NB4 (cell line): ENCODE measurements at regions not wholly inside any gene's neighbourhood (a gene's known extent, or its start where the extent isn't known, plus 50 kb on each side); places are given as distances from the start of the nearest gene placed in this dataset.

Source experiments
- DNase-seq: peaks from one replicate; pipeline ENCODE4 v3.0.0; 2010; ENCODE audit warnings: low read depth
- H3K4me3 ChIP-seq: one replicate; pipeline ENCODE4 v1.5.1; 2011; ENCODE audit warnings: mild to moderate bottlenecking, low read depth, low read length, moderate library complexity
- MAX ChIP-seq: IDR thresholded peaks from 2 replicates; pipeline ENCODE4 v1.6.1; 2011; ENCODE audit warnings: low read depth, low read length
- MYC ChIP-seq: IDR thresholded peaks from 2 replicates; pipeline ENCODE4 v1.6.1; 2011; ENCODE audit warnings: low read depth, low read length
- POLR2A ChIP-seq: IDR thresholded peaks from 2 replicates; pipeline ENCODE4 v1.6.1; 2011; ENCODE audit warnings: mild to moderate bottlenecking; ENCODE audit not compliant: insufficient read length; ENCODE audit errors: extremely low read depth
- TF ChIP-seq, protein P1 (sequence below): IDR thresholded peaks from one replicate; pipeline ENCODE4 v1.5.1; 2012; ENCODE audit warnings: low read depth, low read length

DNA sequence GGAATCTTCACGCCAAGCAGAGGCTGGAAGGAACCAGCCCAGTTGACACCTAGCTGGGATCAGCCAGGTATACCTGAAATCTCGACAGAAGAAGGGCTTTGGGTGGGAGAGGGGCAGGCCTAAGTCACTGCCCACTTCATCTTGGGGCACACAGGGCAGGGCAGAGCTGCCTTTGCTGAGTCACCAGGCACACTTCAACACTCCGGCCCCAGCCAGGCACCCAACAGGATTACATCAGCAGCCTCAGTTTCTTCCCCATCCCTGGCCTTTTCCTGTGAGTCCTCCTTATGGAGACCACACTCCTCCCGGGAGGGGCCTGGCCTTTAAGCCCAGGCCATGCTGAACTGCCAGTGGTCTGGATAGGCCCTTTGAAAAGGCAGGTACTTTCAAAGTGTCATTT, 201.7 kb upstream of the HS6ST1 start:
- TF ChIP-seq POLR2A = no peak
- no peak for TF ChIP-seq MYC
- TF ChIP-seq, protein P1, sequence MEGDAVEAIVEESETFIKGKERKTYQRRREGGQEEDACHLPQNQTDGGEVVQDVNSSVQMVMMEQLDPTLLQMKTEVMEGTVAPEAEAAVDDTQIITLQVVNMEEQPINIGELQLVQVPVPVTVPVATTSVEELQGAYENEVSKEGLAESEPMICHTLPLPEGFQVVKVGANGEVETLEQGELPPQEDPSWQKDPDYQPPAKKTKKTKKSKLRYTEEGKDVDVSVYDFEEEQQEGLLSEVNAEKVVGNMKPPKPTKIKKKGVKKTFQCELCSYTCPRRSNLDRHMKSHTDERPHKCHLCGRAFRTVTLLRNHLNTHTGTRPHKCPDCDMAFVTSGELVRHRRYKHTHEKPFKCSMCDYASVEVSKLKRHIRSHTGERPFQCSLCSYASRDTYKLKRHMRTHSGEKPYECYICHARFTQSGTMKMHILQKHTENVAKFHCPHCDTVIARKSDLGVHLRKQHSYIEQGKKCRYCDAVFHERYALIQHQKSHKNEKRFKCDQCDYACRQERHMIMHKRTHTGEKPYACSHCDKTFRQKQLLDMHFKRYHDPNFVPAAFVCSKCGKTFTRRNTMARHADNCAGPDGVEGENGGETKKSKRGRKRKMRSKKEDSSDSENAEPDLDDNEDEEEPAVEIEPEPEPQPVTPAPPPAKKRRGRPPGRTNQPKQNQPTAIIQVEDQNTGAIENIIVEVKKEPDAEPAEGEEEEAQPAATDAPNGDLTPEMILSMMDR = no peak
- no peak for TF ChIP-seq MAX
- H3K4me3 ChIP-seq = no peak overlapping the region
- DNase-seq = no peak

DNA sequence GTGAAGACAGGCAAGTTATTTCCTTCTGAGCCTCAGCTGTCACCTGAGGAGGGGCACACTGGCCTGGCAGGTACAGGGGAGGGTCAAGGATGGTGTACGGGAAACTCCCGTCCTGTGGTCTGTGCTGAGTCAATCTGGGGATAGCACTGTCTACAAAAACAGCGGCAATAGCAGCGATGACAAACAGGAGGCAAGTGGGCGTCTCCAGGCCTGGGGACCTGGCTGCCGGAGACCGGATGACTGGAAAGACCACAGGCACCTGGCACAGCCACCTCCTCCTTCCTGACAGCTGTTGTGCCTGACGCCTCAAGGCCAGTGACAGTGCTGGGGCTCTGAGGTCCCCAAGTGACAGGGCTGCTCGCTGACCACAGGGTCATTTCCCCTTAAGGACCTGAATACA, 202.1 kb upstream of the HS6ST1 start:
- no peak overlapping the region for H3K4me3 ChIP-seq
- DNase-seq = peak; percentile 75
- peak; percentile 7; the same call in 1 of the 2 replicates for TF ChIP-seq MAX
- no peak for TF ChIP-seq MYC
- TF ChIP-seq, protein P1 = no peak

DNA sequence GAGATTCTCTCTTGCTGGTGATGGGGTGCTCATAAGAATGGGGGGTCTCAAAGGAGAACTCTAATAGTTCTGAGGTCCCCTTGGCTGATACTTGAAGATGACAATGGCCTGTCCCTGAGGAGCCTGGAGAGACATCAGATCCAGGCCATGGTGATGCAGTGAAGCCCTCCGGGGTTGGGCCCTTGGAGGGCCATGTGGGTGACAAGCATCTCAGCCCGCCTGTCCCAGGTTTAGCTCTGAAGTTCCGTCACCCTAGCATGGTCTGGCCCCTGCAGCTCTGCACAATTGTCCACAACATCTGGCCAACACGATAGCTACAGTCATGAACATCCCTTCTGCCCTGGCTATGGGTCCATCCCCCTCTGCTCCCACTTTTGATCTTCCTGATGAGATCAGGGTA, 202.8 kb upstream of the HS6ST1 start:
- no peak overlapping the region for H3K4me3 ChIP-seq
- no peak for TF ChIP-seq POLR2A
- TF ChIP-seq, protein P1 = no peak
- no peak for DNase-seq

- TF ChIP-seq MYC (no peak), POLR2A (no peak), MAX (no peak)
- TF ChIP-seq, protein P1 = no peak
- no peak overlapping the region for H3K4me3 ChIP-seq
- no peak for DNase-seq
Measured at GRCh38 chr2:128522829-128523228, 204.2 kb upstream of the HS6ST1 start.

- TF ChIP-seq POLR2A (no peak), MYC (no peak), MAX (no peak)
- TF ChIP-seq, protein P1 = no peak
- no peak for DNase-seq
Measured at GRCh38 chr2:128523457-128523856, 204.8 kb upstream of the HS6ST1 start.

DNA sequence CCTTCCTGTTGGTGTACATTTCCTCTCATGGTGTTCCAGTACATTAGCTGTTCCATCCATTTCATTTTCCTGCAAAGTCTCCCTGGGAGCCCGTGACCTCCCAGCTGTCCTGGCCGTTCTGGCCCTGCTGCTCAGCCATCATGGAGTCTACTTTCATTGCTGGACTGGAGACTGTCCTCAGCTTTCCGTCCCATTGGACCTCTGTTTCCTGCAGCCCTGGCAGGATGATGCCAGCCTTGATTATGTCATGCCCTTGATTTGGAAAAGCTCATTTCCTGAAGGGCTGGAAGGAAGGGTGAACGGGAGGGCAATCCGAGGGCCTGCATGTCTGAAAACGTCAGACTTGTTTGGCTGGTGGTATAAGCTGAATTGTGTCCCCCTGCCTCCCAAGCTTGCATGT, 205.5 kb upstream of the HS6ST1 start:
- DNase-seq = no peak
- no peak overlapping the region for H3K4me3 ChIP-seq
- TF ChIP-seq, protein P1 = no peak
- TF ChIP-seq MAX (no peak), POLR2A (no peak), MYC (no peak)

More at GRCh38 chr2:128523457-128523856, 204.8 kb upstream of the HS6ST1 start:
- no peak overlapping the region for H3K4me3 ChIP-seq
